Nucleus accumbens (tissue), 56 donors: ENCODE measurements at regions not wholly inside any gene's neighbourhood (a gene's known extent, or its start where the extent isn't known, plus 50 kb on each side); places are given as distances from the start of the nearest gene placed in this dataset.
"Not testable (repeated sequence)": the region's sequence is repeated elsewhere in the genome, so short reads cannot be mapped to it uniquely, and the experiment has no call there.

Experiments used
- DNase-seq, 56 donors: peaks; one replicate each; lab custom pipeline; 2025; lab: John Stamatoyannopoulos, UW

GRCh38 chrX:13955975-13956374, 73.7 kb downstream of the GEMIN8 start:
- DNase-seq: no peak

GRCh38 chrX:13955095-13955647, 74.5 kb downstream of the GEMIN8 start:
- DNase-seq: peak in 1 of 56 donors; percentile 0

GRCh38 chrX:13952581-13952980, 77.1 kb downstream of the GEMIN8 start:
- no peak for DNase-seq

GRCh38 chrX:13946223-13946622, 83.5 kb downstream of the GEMIN8 start:
- DNase-seq: not testable (repeated sequence)

- DNase-seq: not testable (repeated sequence)
Measured at GRCh38 chrX:13945787-13946186, 83.9 kb downstream of the GEMIN8 start.

- DNase-seq: no peak
Measured at GRCh38 chrX:13940671-13941070, 89.0 kb downstream of the GEMIN8 start.

GRCh38 chrX:13939741-13940597, 89.7 kb downstream of the GEMIN8 start:
- no peak for DNase-seq

GRCh38 chrX:13938829-13939530, 90.7 kb downstream of the GEMIN8 start:
- DNase-seq: peak in 15 of 56 donors; percentile 1 to 28 (median 13)

GRCh38 chrX:13938051-13938828, 91.5 kb downstream of the GEMIN8 start:
- peak in 40 of 56 donors; percentile 1 to 57 (median 28) for DNase-seq

GRCh38 chrX:13937370-13938050, 92.2 kb downstream of the GEMIN8 start:
- DNase-seq: peak in 31 of 56 donors; percentile 1 to 55 (median 24)

- DNase-seq: no peak
Measured at GRCh38 chrX:13936521-13937225, 93.0 kb downstream of the GEMIN8 start.

GRCh38 chrX:13934731-13935130, 95.0 kb downstream of the GEMIN8 start:
- no peak for DNase-seq

GRCh38 chrX:13933851-13934250, 95.8 kb downstream of the GEMIN8 start:
- no peak for DNase-seq

GRCh38 chrX:13933352-13933751, 96.3 kb downstream of the GEMIN8 start:
- no peak for DNase-seq

GRCh38 chrX:13932416-13932815, 97.3 kb downstream of the GEMIN8 start:
- DNase-seq: peak in 8 of 56 donors; percentile 1 to 27 (median 9)

- DNase-seq: no peak
Measured at GRCh38 chrX:13927175-13927574, 102.5 kb downstream of the GEMIN8 start.

GRCh38 chrX:13923845-13924244, 105.8 kb downstream of the GEMIN8 start:
- no peak for DNase-seq

- DNase-seq: no peak
Measured at GRCh38 chrX:13923289-13923688, 106.4 kb upstream of the GPM6B start.

- no peak for DNase-seq
Measured at GRCh38 chrX:13917507-13917906, 100.6 kb upstream of the GPM6B start.
